Left ventricle myocardium inferior (tissue), 1 donor: ENCODE measurements at regions not wholly inside any gene's neighbourhood (a gene's known extent, or its start where the extent isn't known, plus 50 kb on each side); places are given as distances from the start of the nearest gene placed in this dataset.
A peak's percentile ranks its signal among the peaks of the same experiment; 100 is the strongest.

Experiments
- DNase-seq: peaks from one replicate; pipeline ENCODE4 v3.0.0-alpha.2; 2020
- H3K27ac ChIP-seq: fragments of 200-600 bp; replicated peaks from 2 replicates; pipeline ENCODE4 v1.8.0; 2021
- H3K27me3 ChIP-seq: fragments of 200-600 bp; 2 replicates; pipeline ENCODE4 v1.8.0; 2021; ENCODE audit warnings: low read depth
- H3K36me3 ChIP-seq: fragments of 200-600 bp; 2 replicates; pipeline ENCODE4 v1.8.0; 2021
- H3K4me1 ChIP-seq: fragments of 200-600 bp; 2 replicates; pipeline ENCODE4 v1.8.0; 2021
- H3K4me3 ChIP-seq: fragments of 200-600 bp; 2 replicates; pipeline ENCODE4 v1.8.0; 2021; ENCODE audit warnings: mild to moderate bottlenecking, moderate library complexity
- H3K9me3 ChIP-seq: fragments of 200-600 bp; replicated peaks from 2 replicates; pipeline ENCODE4 v1.8.0; 2021
- intact Hi-C: fragments of 100-400 bp; cut with micrococcal nuclease; formaldehyde crosslinking; loops from one replicate; pipeline ENCODE4 v1.11.0; 2022
- TF ChIP-seq, protein P1 (sequence below): fragments of 200-600 bp; IDR thresholded peaks from 2 replicates; pipeline ENCODE4 v1.8.0; 2021; ENCODE audit warnings: antibody characterized with exemption, mild to moderate bottlenecking, borderline replicate concordance
- donor health status: DM: no; HTN: yes; CAD: no; lungs with severe emphysema.

GRCh38 chr16:73793871-73794437, 502.7 kb upstream of the PSMD7 start:
- Histone ChIP-seq H3K36me3 (no peaks in the 10 kb centered on the region), H3K4me1 (peaks cover 19% of the 10 kb centered on the region), H3K9me3 (no peaks in the 10 kb centered on the region), H3K4me3 (no peak overlapping the region), H3K27ac (peak overlapping the region; percentile 63), H3K27me3 (no peaks in the 10 kb centered on the region)
- TF ChIP-seq, protein P1, sequence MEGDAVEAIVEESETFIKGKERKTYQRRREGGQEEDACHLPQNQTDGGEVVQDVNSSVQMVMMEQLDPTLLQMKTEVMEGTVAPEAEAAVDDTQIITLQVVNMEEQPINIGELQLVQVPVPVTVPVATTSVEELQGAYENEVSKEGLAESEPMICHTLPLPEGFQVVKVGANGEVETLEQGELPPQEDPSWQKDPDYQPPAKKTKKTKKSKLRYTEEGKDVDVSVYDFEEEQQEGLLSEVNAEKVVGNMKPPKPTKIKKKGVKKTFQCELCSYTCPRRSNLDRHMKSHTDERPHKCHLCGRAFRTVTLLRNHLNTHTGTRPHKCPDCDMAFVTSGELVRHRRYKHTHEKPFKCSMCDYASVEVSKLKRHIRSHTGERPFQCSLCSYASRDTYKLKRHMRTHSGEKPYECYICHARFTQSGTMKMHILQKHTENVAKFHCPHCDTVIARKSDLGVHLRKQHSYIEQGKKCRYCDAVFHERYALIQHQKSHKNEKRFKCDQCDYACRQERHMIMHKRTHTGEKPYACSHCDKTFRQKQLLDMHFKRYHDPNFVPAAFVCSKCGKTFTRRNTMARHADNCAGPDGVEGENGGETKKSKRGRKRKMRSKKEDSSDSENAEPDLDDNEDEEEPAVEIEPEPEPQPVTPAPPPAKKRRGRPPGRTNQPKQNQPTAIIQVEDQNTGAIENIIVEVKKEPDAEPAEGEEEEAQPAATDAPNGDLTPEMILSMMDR, result no peak
- no peak for DNase-seq
- intact Hi-C loops, result no loop called here

GRCh38 chr16:73793260-73793659, 503.4 kb upstream of the PSMD7 start:
- Histone ChIP-seq H3K4me1 (peaks cover 19% of the 10 kb centered on the region), H3K36me3 (no peaks in the 10 kb centered on the region), H3K27me3 (no peaks in the 10 kb centered on the region), H3K27ac (no peak overlapping the region), H3K9me3 (no peaks in the 10 kb centered on the region), H3K4me3 (no peak overlapping the region)
- intact Hi-C loops, result no loop called here
- DNase-seq, result no peak
- TF ChIP-seq, protein P1, result no peak

DNA sequence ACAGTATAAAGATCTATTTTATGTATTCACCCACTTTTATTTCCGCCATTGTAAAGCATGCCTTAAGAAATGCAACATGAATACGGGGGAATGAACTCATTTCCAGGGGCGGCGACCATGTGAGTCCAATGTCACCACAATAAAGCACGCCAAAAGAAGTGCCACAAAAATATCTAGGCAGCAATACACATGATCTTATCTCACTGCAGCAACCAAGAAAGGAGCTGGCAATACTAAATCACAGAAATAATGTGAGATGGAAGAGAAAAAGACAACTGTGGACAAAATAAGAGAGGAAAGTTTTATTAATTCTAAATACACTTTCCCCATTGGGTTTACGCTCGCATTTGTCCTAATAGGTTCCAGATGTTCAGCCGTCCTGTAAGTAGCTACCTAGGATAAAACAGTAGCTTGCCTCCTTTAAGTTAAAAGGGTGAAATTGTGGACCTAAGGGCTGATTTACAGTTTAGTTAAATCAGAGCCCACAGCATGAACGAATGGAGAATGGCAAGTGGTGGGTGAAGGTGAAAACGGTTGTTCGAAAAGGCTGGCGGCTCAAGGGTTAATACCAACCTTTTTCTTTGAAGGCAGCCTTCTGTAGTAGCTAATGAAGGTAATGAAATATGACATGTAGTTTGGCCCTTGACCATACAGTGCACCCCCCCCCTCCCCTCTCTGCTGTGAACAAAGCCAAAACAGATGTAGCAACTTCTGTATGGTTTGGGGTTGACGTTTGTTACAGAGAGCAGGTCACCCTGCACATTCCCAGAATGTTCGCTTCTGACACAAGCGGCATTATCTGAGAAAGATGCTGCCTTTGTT, 504.2 kb upstream of the PSMD7 start:
- Histone ChIP-seq H3K36me3 (no peaks in the 10 kb centered on the region), H3K4me1 (peaks cover 19% of the 10 kb centered on the region), H3K27ac (no peak overlapping the region), H3K4me3 (no peak overlapping the region), H3K9me3 (no peaks in the 10 kb centered on the region), H3K27me3 (no peaks in the 10 kb centered on the region)
- TF ChIP-seq, protein P1, result no peak
- DNase-seq, result no peak
- intact Hi-C loops, result no loop called here

DNA sequence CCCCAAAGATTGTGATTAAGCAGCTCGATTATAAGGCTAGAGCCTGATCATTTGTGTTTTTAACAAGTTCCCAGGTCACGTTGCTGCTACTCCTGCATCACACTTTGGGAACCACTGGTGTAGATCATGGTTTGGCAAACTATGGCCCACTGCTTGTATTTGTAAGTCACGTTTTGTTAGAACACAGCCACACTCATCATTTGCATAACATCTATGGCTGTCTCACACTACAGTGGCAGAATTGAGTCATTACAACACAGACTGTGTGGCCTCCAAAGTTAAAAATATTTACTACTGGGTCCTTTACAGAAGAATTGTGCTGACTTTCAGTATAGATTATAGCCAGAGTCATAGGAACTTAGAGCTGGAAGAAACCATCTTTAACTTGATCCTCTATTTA, 515.3 kb upstream of the PSMD7 start:
- Histone ChIP-seq H3K27ac (no peak overlapping the region), H3K9me3 (peaks cover 42% of the 10 kb centered on the region), H3K4me1 (no peaks in the 10 kb centered on the region), H3K27me3 (no peaks in the 10 kb centered on the region), H3K4me3 (no peak overlapping the region), H3K36me3 (no peaks in the 10 kb centered on the region)
- intact Hi-C loops, result no loop called here
- DNase-seq, result no peak
- TF ChIP-seq, protein P1, result no peak

DNA sequence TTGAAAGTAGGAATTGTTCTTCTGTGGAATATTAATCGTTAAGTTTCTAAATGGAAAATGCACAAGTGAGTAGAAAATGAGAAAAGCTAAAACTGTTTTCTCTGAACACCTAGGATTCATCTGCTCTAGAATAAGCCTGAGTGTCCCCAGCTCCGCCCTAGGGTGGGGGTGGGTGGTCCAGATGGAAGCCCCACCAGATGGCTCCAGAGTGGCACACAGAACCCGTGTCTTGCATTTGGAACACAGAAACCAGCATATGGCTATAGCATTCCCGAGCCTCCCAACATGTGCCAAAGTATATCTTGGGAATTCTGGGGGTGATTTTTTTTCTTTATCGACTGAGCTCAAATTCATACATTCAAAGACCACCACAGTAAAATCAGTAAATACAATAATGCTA, 517.7 kb upstream of the PSMD7 start:
- H3K27me3 ChIP-seq, result no peaks in the 10 kb centered on the region
- peaks cover 18% of the 10 kb centered on the region for H3K9me3 ChIP-seq
- TF ChIP-seq, protein P1, result no peak
- intact Hi-C loops, result no loop called here
- DNase-seq, result no peak
- H3K4me1 ChIP-seq, result no peaks in the 10 kb centered on the region
- no peak overlapping the region for H3K27ac ChIP-seq
- no peaks in the 10 kb centered on the region for H3K36me3 ChIP-seq
- H3K4me3 ChIP-seq, result no peak overlapping the region
